ENCODE measurements at regions not wholly inside any gene's neighbourhood (a gene's known extent, or its start where the extent isn't known, plus 50 kb on each side); places are given as distances from the start of the nearest gene placed in this dataset.

DNA sequence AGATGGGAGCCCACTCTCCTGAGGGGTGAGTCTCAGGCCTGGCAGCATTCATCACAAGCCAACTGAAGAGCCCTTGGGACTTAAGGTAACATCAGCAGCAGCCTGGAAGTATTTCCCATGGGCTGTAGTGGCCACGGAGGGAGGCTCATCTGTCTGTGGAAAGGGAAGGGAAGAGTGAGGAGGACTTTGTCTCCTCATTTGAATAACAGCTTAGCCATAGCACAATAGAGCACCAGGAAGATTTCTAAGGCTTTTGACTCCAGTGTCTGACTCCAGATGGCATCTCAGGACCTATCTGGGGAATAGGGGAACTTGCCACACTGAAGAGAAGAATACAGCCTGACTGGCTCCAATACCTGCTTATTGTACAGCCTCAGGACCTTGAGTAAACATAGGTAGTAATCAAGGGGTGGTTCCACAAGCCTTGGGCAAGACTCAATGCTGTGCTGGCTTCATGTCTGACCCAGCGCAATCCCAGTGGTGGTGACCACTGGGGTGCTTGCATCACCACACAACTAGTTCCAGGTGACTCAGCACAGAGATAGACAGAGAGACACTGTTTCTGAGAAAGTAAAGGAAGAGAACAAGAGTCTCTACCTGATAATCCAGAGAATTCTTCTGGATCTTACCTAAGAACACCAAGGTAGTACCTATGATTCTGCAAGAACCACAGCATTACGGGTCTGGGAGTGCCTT is 510.5 kb upstream of the CCDC179 start:
- Histone ChIP-seq H3K27me3 (no peaks in the 10 kb centered on the region), H3K4me1 (no peaks in the 10 kb centered on the region), H3K4me3 (ENCODE audit: low read depth, low read length) (no peak overlapping the region), H3K36me3 (no peaks in the 10 kb centered on the region), H3K9me3 (no peaks in the 10 kb centered on the region)
- TF ChIP-seq CTCF (IDR thresholded peaks at IDR 0.05; ENCODE audit: low read depth, low read length), result no peak
- no peak for DNase-seq

- Histone ChIP-seq H3K4me3 (ENCODE audit: low read depth, low read length) (no peak overlapping the region), H3K36me3 (no peaks in the 10 kb centered on the region), H3K9me3 (no peaks in the 10 kb centered on the region), H3K27me3 (no peaks in the 10 kb centered on the region), H3K4me1 (no peaks in the 10 kb centered on the region)
- TF ChIP-seq CTCF (IDR thresholded peaks at IDR 0.05; ENCODE audit: low read depth, low read length), result no peak
- no peak for DNase-seq
Measured at GRCh38 chr11:23377909-23378308, 517.6 kb upstream of the CCDC179 start.

DNA sequence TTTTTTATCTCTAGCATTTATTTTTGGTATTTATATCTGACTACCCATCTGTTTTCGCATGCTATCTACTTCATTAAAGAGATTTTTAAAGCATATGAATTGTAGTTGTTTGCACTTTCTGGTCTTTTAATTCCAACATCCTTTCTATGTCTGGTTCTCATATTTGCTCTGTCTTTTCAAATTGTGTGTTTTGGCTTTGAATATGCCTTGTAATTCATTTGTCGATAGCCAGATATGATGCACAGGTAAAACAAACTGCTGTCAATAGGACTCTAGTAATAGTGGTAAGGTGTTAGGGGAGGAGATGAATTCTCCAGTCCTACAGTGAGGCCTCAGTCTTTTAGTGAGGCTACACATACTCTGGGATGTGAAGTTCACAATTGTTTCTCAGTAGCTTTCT is 530.8 kb upstream of the CCDC179 start:
- Histone ChIP-seq H3K9me3 (no peaks in the 10 kb centered on the region), H3K36me3 (no peaks in the 10 kb centered on the region), H3K4me1 (no peaks in the 10 kb centered on the region), H3K27me3 (no peaks in the 10 kb centered on the region), H3K4me3 (ENCODE audit: low read depth, low read length) (no peak overlapping the region)
- DNase-seq, result no peak
- TF ChIP-seq CTCF (IDR thresholded peaks at IDR 0.05; ENCODE audit: low read depth, low read length), result no peak

DNA sequence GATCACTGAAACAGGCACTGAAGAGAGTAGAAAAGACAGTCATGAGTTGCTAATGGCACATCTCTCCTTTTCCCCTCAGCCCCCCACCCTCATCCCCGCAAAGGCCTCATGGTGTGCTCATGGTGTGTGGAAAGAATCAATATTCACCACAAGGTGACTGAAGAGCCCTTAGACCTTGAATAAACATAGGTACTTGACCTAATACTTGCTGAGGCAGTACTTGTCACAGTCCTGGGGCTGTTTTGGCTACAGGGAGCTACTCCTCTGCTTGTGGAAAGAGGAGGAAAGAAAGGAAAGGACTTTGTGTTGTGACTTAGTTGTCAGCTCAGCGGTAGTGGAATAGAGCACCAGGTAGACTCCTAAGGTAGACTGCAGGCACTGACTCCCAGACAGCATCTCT is 537.8 kb upstream of the CCDC179 start:
- Histone ChIP-seq H3K9me3 (no peaks in the 10 kb centered on the region), H3K36me3 (no peaks in the 10 kb centered on the region), H3K27me3 (no peaks in the 10 kb centered on the region), H3K4me1 (no peaks in the 10 kb centered on the region), H3K4me3 (ENCODE audit: low read depth, low read length) (no peak overlapping the region)
- no peak for DNase-seq
- TF ChIP-seq CTCF (IDR thresholded peaks at IDR 0.05; ENCODE audit: low read depth, low read length), result no peak

DNA sequence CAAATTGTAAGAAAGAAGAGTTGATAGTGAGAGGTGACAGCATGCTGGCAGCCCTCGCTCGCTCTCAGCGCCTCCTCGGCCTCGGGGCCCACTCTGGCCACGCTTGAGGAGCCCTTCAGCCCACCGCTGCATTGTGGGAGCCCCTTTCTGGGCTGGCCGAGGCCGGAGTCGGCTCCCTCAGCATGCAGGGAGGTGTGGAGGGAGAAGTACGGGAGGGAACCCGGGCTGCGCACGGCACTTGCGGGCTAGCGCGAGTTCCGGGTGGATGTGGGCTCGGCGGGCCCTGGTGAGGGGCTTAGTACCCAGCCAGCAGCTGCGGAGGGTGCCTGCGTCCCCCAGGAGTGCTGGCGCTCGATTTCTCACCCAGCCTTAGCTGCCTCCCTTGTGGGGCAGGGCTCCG is 539.7 kb upstream of the CCDC179 start:
- TF ChIP-seq CTCF (IDR thresholded peaks at IDR 0.05; ENCODE audit: low read depth, low read length), result no peak
- no peak for DNase-seq
- Histone ChIP-seq H3K4me3 (ENCODE audit: low read depth, low read length) (no peak overlapping the region), H3K27me3 (no peaks in the 10 kb centered on the region), H3K36me3 (no peaks in the 10 kb centered on the region), H3K4me1 (no peaks in the 10 kb centered on the region), H3K9me3 (no peaks in the 10 kb centered on the region)

DNA sequence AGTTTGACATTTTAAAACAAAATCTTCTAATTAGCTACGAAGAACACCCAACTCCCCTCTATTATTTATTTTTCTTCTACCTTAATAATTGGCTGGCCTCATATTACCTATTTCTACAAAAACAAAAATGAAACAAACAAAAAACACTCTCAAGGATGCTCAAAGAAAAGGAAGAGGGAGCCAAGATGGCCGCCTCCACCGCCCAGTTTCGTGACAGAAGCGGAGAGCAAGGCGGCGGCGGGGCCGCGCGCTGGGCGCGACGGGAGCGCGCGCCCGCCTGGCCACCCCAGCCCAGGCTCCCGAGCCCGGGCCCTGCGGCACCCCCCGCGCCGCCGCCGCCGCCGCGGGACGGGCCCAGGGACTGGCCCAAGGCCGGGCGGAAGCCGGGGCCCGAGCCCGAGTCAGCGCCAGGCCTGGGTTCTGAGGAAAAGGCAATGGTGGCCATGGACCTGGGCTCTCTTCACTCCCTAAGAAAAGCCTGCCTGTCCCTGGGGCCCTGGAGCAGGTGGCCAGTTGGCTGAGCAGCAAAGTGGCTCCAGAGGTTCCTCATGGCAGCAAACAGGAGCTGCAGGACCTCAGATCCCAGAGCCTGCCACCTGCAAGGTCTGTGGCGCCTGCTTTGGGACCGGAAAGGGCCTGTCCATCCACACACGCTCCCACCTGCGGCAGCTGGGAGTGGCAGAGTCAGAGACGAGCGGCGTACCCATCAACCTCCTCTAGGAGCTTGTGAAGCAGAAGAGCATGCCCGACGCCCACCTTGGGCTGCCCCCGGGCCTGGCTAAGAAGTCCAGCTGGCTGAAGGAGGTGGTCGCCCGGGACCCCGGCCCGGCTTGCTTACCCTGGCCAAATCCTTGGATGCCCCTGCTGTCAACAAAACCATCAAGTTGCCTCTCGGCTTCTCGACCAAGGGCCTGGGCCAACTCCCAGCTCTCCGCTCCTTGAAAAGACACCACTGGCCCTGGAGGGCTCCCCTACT is 543.2 kb upstream of the CCDC179 start:
- Histone ChIP-seq H3K36me3 (no peaks in the 10 kb centered on the region), H3K27me3 (no peaks in the 10 kb centered on the region), H3K9me3 (no peaks in the 10 kb centered on the region), H3K4me3 (ENCODE audit: low read depth, low read length) (no peak overlapping the region), H3K4me1 (no peaks in the 10 kb centered on the region)
- TF ChIP-seq CTCF (IDR thresholded peaks at IDR 0.05; ENCODE audit: low read depth, low read length), result no peak
- DNase-seq, result no peak
